Keratinocyte (primary cell): ENCODE measurements at regions not wholly inside any gene's neighbourhood (a gene's known extent, or its start where the extent isn't known, plus 50 kb on each side); places are given as distances from the start of the nearest gene placed in this dataset.

Experiments
- EZH2 ChIP-seq: IDR thresholded peaks from one replicate; pipeline ENCODE4 v1.6.1; 2012; ENCODE audit warnings: inconsistent platforms, mild to moderate bottlenecking, low read length, moderate library complexity
- TF ChIP-seq, protein P1 (sequence below), 3 experiments: IDR thresholded peaks in 1 of 3; conservative IDR thresholded peaks in 1 of 3; optimal IDR thresholded peaks in 1 of 3; 2 replicates in 2 of 3; 3 replicates in 1 of 3; pipeline versions ENCODE3 to v1.5.1; 2011; ENCODE audit warnings: low read length in 3 of 3, mild to moderate bottlenecking in 3 of 3, moderate library complexity in 2 of 3, control low read depth in 1 of 3, inconsistent platforms in 1 of 3; ENCODE audit not compliant: insufficient read depth in 2 of 3; ENCODE audit errors: extremely low read depth in 1 of 3

DNA sequence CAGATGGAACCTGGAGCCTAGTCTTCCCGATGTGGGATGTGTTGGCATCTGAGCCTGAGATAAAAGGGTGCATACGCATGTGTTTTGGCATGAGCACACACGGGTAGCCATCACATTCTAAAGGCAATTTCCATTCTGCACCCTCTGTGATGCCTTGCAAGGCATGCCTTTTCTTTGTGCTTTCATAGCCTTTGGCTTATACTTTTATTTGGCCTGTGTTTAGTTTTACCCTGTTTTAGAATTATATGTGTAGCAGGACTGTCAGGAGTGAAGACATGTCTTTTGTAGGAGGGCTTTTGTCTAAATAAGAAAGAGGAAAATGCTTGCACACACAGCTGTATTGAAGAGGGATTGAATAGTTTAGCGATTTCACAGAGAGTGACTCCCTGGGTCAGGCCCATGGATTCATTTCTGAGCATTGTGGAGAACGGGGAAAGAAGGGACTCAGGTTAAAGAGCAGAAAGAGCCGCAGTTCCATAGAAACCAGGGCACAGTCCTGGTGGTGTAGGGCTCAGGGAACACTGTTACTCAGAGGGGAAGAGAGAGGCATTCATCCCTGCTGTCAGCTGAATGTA is 530.2 kb downstream of the DHX35 start:
- no peak for TF ChIP-seq EZH2
- TF ChIP-seq, protein P1, sequence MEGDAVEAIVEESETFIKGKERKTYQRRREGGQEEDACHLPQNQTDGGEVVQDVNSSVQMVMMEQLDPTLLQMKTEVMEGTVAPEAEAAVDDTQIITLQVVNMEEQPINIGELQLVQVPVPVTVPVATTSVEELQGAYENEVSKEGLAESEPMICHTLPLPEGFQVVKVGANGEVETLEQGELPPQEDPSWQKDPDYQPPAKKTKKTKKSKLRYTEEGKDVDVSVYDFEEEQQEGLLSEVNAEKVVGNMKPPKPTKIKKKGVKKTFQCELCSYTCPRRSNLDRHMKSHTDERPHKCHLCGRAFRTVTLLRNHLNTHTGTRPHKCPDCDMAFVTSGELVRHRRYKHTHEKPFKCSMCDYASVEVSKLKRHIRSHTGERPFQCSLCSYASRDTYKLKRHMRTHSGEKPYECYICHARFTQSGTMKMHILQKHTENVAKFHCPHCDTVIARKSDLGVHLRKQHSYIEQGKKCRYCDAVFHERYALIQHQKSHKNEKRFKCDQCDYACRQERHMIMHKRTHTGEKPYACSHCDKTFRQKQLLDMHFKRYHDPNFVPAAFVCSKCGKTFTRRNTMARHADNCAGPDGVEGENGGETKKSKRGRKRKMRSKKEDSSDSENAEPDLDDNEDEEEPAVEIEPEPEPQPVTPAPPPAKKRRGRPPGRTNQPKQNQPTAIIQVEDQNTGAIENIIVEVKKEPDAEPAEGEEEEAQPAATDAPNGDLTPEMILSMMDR (optimal IDR thresholded peaks at IDR 0.05 in 1 of 3, IDR thresholded peaks at IDR 0.05 in 1 of 3, conservative IDR thresholded peaks at IDR 0.05 in 1 of 3; ENCODE audit: extremely low read depth in 1 of 3, insufficient read depth in 2 of 3, low read length in 3 of 3) = no peak
